H1 (cell line): ENCODE measurements at regions not wholly inside any gene's neighbourhood (a gene's known extent, or its start where the extent isn't known, plus 50 kb on each side); places are given as distances from the start of the nearest gene placed in this dataset.
A peak's percentile ranks its signal among the peaks of the same experiment; 100 is the strongest.

Experiments
- CTCF ChIA-PET: fragments of 300-600 bp; sonication (Branson Sonifier 250); formaldehyde crosslinking; loops from one replicate; lab custom pipeline; 2021; ENCODE audit not compliant: partially characterized antibody; lab: Charles Lee
- POLR2A ChIA-PET: fragments of 300-600 bp; sonication (Branson Sonifier 250); formaldehyde crosslinking; loops from one replicate; lab custom pipeline; 2021; ENCODE audit warnings: inconsistent platforms; ENCODE audit not compliant: partially characterized antibody; lab: Charles Lee
- DNase-seq, 2 experiments: peaks; one replicate each; pipeline versions ENCODE4 v3.0.0 to v3.0.0-alpha.2; 2010 to 2022; ENCODE audit warnings: low spot score in 2 of 2, low read depth in 1 of 2, mixed read lengths in 1 of 2
- FAIRE-seq: peaks from 2 replicates; lab custom pipeline; 2011; peaks lifted over from hg19 to GRCh38; lab: Jason Lieb, UNC
- H2AFZ ChIP-seq: 2 replicates; pipeline ENCODE4 v1.8.1; 2012; ENCODE audit warnings: low read length, inconsistent platforms
- H2AK5ac ChIP-seq: 2 replicates; pipeline ENCODE4 v1.6.1; 2013; ENCODE audit warnings: low read depth, low read length
- H2BK120ac ChIP-seq: replicated peaks from 2 replicates; pipeline ENCODE3; 2013; ENCODE audit warnings: low read depth, low read length, inconsistent platforms
- H2BK12ac ChIP-seq: 2 replicates; pipeline ENCODE4 v1.6.1; 2013; ENCODE audit warnings: low read depth, low read length
- H2BK15ac ChIP-seq: 2 replicates; pipeline ENCODE4 v1.6.1; 2013; ENCODE audit warnings: low read length
- H2BK20ac ChIP-seq: 2 replicates; pipeline ENCODE4 v1.6.1; 2013; ENCODE audit warnings: low read length
- H2BK5ac ChIP-seq: 2 replicates; pipeline ENCODE4 v1.6.1; 2013; ENCODE audit warnings: low read depth, low read length
- H3K14ac ChIP-seq: 2 replicates; pipeline ENCODE4 v1.6.1; 2013; ENCODE audit warnings: inconsistent platforms; ENCODE audit not compliant: insufficient read length
- H3K18ac ChIP-seq: 2 replicates; pipeline ENCODE4 v1.6.1; 2013; ENCODE audit warnings: low read length; ENCODE audit errors: extremely low read depth
- H3K23ac ChIP-seq: 2 replicates; pipeline ENCODE4 v1.6.1; 2013; ENCODE audit warnings: inconsistent platforms; ENCODE audit not compliant: insufficient read length
- H3K23me2 ChIP-seq: 2 replicates; pipeline ENCODE4 v1.6.1; 2013; ENCODE audit warnings: low read depth, low read length
- H3K27ac ChIP-seq: 2 replicates; pipeline ENCODE4 v1.6.1; 2011; ENCODE audit warnings: low read depth, low read length, inconsistent platforms
- H3K27me3 ChIP-seq, 4 experiments: replicated peaks in 1 of 4; 1 replicate in 1 of 4; 2 replicates in 3 of 4; pipeline versions ENCODE4 v1.6.1 to v1.8.1; 2011 to 2013; ENCODE audit warnings: low read length in 3 of 4, mild to moderate bottlenecking in 3 of 4, inconsistent platforms in 2 of 4, mixed read lengths in 2 of 4, moderate library complexity in 1 of 4; ENCODE audit not compliant: control insufficient read depth in 3 of 4, insufficient read depth in 3 of 4; ENCODE audit errors: extremely low read depth in 1 of 4
- H3K36me3 ChIP-seq, 4 experiments: 2 replicates each; pipeline versions ENCODE4 v1.6.1 to v1.8.1; 2011 to 2013; ENCODE audit warnings: mild to moderate bottlenecking in 4 of 4, low read length in 3 of 4, moderate library complexity in 2 of 4, control low read depth in 1 of 4, inconsistent platforms in 1 of 4; ENCODE audit not compliant: insufficient read depth in 4 of 4, control insufficient read depth in 2 of 4
- H3K4ac ChIP-seq: replicated peaks from 2 replicates; pipeline ENCODE3; 2013; ENCODE audit warnings: low read length, low read depth, mixed read lengths, inconsistent platforms; ENCODE audit not compliant: insufficient read length
- H3K4me1 ChIP-seq, 4 experiments: replicated peaks in 1 of 4; 1 replicate in 1 of 4; 2 replicates in 3 of 4; pipeline versions ENCODE4 v1.6.1 to v1.8.1; 2011 to 2013; ENCODE audit warnings: low read length in 3 of 4, inconsistent platforms in 2 of 4, mixed read lengths in 1 of 4; ENCODE audit not compliant: insufficient read depth in 4 of 4, control insufficient read depth in 3 of 4
- H3K4me2 ChIP-seq, 2 experiments: 2 replicates each; pipeline versions ENCODE4 v1.6.1 to v1.8.1; 2011 to 2013; ENCODE audit warnings: low read depth in 2 of 2, low read length in 2 of 2, control low read depth in 1 of 2, inconsistent platforms in 1 of 2, mild to moderate bottlenecking in 1 of 2; ENCODE audit not compliant: insufficient read depth in 1 of 2
- H3K4me3 ChIP-seq, 4 experiments: fragments of 200-600, 300-600 bp in 1 of 4; sonication (generic), shearing (Covaris generic), sonication (Bioruptor Twin) in 1 of 4; 2 replicates each; pipeline versions ENCODE4 v1.5.1 to v1.8.1; 2011 to 2016; ENCODE audit warnings: low read length in 4 of 4, low read depth in 3 of 4, control low read depth in 2 of 4, inconsistent platforms in 2 of 4, mild to moderate bottlenecking in 2 of 4, mixed read lengths in 1 of 4, moderate library complexity in 1 of 4; ENCODE audit not compliant: insufficient read depth in 2 of 4; ENCODE audit errors: extremely low read depth in 1 of 4
- H3K56ac ChIP-seq: replicated peaks from 2 replicates; pipeline ENCODE3; 2013; ENCODE audit warnings: low read depth, mild to moderate bottlenecking, mixed read lengths, low read length, inconsistent platforms; ENCODE audit not compliant: insufficient read length
- H3K79me1 ChIP-seq: 2 replicates; pipeline ENCODE4 v1.6.1; 2013; ENCODE audit warnings: low read depth, low read length, control low read depth
- H3K79me2 ChIP-seq, 2 experiments: 2 replicates each; pipeline versions ENCODE4 v1.6.1 to v1.8.1; 2012 to 2013; ENCODE audit warnings: low read length in 2 of 2, mild to moderate bottlenecking in 2 of 2, inconsistent platforms in 1 of 2; ENCODE audit not compliant: insufficient read depth in 2 of 2, control insufficient read depth in 1 of 2
- H3K9ac ChIP-seq, 4 experiments: replicated peaks in 1 of 4; 1 replicate in 1 of 4; 2 replicates in 3 of 4; pipeline versions ENCODE4 v1.6.1 to v1.8.1; 2011 to 2013; ENCODE audit warnings: low read depth in 3 of 4, low read length in 3 of 4, control low read depth in 2 of 4, mild to moderate bottlenecking in 2 of 4, moderate library complexity in 2 of 4, inconsistent platforms in 1 of 4; ENCODE audit errors: extremely low read depth in 1 of 4
- H3K9me3 ChIP-seq, 2 experiments: 2 replicates each; pipeline versions ENCODE4 v1.6.1 to v1.8.1; 2012 to 2013; ENCODE audit warnings: mild to moderate bottlenecking in 2 of 2, moderate library complexity in 2 of 2, control low read depth in 1 of 2, inconsistent platforms in 1 of 2, low read depth in 1 of 2, low read length in 1 of 2, mixed read lengths in 1 of 2; ENCODE audit not compliant: insufficient read depth in 2 of 2
- H4K20me1 ChIP-seq, 2 experiments: replicated peaks in 1 of 2; 2 replicates each; pipeline versions ENCODE3 to v1.8.1; 2011 to 2013; ENCODE audit warnings: inconsistent platforms in 2 of 2, low read length in 2 of 2, mild to moderate bottlenecking in 1 of 2; ENCODE audit not compliant: insufficient read depth in 2 of 2, control insufficient read depth in 1 of 2
- H4K5ac ChIP-seq: 2 replicates; pipeline ENCODE4 v1.6.1; 2013; ENCODE audit warnings: low read length, low read depth, mixed read lengths, inconsistent platforms; ENCODE audit not compliant: insufficient read length
- H4K8ac ChIP-seq: 2 replicates; pipeline ENCODE4 v1.8.0; 2013; ENCODE audit warnings: mild to moderate bottlenecking, moderate library complexity, low read length, inconsistent platforms; ENCODE audit not compliant: insufficient read depth; ENCODE audit errors: extremely low read depth
- H4K91ac ChIP-seq: replicated peaks from 2 replicates; pipeline ENCODE3; 2013; ENCODE audit warnings: low read length, mixed read lengths, inconsistent platforms; ENCODE audit not compliant: insufficient read length
- CTBP2 ChIP-seq: IDR thresholded peaks from 2 replicates; pipeline ENCODE4 v1.7.0; 2011; ENCODE audit warnings: borderline replicate concordance, mild to moderate bottlenecking, moderate library complexity, mixed read lengths, low read length; ENCODE audit not compliant: insufficient read depth, insufficient read length
- EZH2 ChIP-seq: fragments of 200-600 bp; sonication (generic); IDR thresholded peaks from 2 replicates; pipeline ENCODE4 v1.7.1; 2012; ENCODE audit warnings: low read depth, mild to moderate bottlenecking, moderate library complexity, low read length, inconsistent platforms; ENCODE audit not compliant: severe bottlenecking
- KDM5A ChIP-seq: fragments of 200-600 bp; IDR thresholded peaks from 2 replicates; pipeline ENCODE4 v1.7.1; 2012; ENCODE audit warnings: mild to moderate bottlenecking, low read length, inconsistent platforms, mixed read lengths
- MAFK ChIP-seq: IDR thresholded peaks from 2 replicates; pipeline ENCODE4 v1.6.1; 2012; ENCODE audit warnings: low read depth, mild to moderate bottlenecking, improper control_type of control experiment, low read length
- NANOG ChIP-seq: IDR thresholded peaks from 2 replicates; pipeline ENCODE4 v1.6.1; 2011; ENCODE audit warnings: low read length, low read depth, mild to moderate bottlenecking, inconsistent platforms; ENCODE audit not compliant: insufficient read depth, poor library complexity, severe bottlenecking
- PHF8 ChIP-seq: fragments of 200-600 bp; sonication (generic); conservative IDR thresholded peaks from 2 replicates; pipeline ENCODE4 v1.7.1; 2012; ENCODE audit warnings: low read depth, mild to moderate bottlenecking, inconsistent platforms, low read length, moderate library complexity
- POLR2AphosphoS5 ChIP-seq: IDR thresholded peaks from 2 replicates; pipeline ENCODE4 v1.6.1; 2011; ENCODE audit warnings: low read depth, low read length
- SIN3A ChIP-seq, 2 experiments: IDR thresholded peaks in 1 of 2; conservative IDR thresholded peaks in 1 of 2; 2 replicates each; pipeline ENCODE4 v1.6.1; 2011 to 2012; ENCODE audit warnings: low read length in 2 of 2, improper control_type of control experiment in 1 of 2, low read depth in 1 of 2, mild to moderate bottlenecking in 1 of 2
- SP1 ChIP-seq: IDR thresholded peaks from 2 replicates; pipeline ENCODE4 v1.6.1; 2011; ENCODE audit warnings: low read depth, low read length
- TAF1 ChIP-seq: IDR thresholded peaks from 2 replicates; pipeline ENCODE4 v1.6.1; 2011; ENCODE audit warnings: mild to moderate bottlenecking, low read depth, low read length
- TAF7 ChIP-seq: optimal IDR thresholded peaks from 2 replicates; pipeline ENCODE3; 2011; ENCODE audit warnings: low read depth, mild to moderate bottlenecking, inconsistent platforms, low read length, moderate library complexity, borderline replicate concordance
- TBP ChIP-seq: IDR thresholded peaks from 2 replicates; pipeline ENCODE4 v1.6.1; 2011; ENCODE audit warnings: low read depth, low read length, improper control_type of control experiment
- TCF12 ChIP-seq: IDR thresholded peaks from 2 replicates; pipeline ENCODE4 v1.6.1; 2011; ENCODE audit warnings: low read depth, mild to moderate bottlenecking, low read length
- YY1 ChIP-seq: IDR thresholded peaks from 2 replicates; pipeline ENCODE4 v1.6.1; 2011; ENCODE audit warnings: low read depth, mild to moderate bottlenecking, low read length
- WGBS, 2 experiments: shearing (Covaris generic) in 1 of 2; methylation state at CpG; one replicate each; pipeline versions ENCODE4 v1.1.6 to v1.1.7; 2013 to 2015; ENCODE audit warnings: low lambda C conversion rate in 2 of 2, mixed read lengths in 2 of 2, inconsistent platforms in 1 of 2, low coverage in 1 of 2, missing lambda C conversion rate in 1 of 2; ENCODE audit not compliant: insufficient replicate concordance in 2 of 2, insufficient coverage in 1 of 2, insufficient read length in 1 of 2; ENCODE audit errors: extremely low coverage in 1 of 2, missing lambda C conversion rate in 1 of 2; 5-methylcytosine and 5-hydroxymethylcytosine counted together

DNA sequence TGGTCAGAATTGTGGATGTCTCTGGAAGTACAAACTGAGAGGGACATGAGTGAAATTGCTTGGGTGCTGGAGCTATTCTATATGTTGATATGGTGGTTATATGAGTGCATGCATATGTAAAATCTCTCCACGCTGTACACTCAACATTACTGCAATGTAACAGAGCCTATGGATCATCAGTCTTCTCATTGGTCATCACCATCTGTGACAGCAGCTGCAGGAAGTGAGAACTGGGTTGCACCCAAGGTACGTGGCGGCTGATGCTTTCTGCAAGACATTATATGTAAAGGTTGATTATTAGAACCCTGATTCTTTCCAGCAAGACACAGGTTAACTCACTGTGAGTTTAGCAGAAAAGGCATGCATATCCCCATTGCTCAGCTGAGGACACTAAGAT, 387.1 kb downstream of the OMA1 start:
- H3K9me3 ChIP-seq = no peaks in the 10 kb centered on the region
- no peak overlapping the region for H2BK12ac ChIP-seq
- DNase-seq = no peak
- CTCF ChIA-PET = interaction anchor here (0.6 to 1.6 kb wide), 9 partner anchors 71 to 389 kb away, joined by 3 to 5 read pairs (median 3); no protein-coding TSS in a partner anchor
- no peak for TF ChIP-seq SP1
- TF ChIP-seq TAF1 = no peak
- no peak for TF ChIP-seq EZH2
- no peak for TF ChIP-seq SIN3A (conservative IDR thresholded peaks at IDR 0.05 in 1 of 2, IDR thresholded peaks at IDR 0.05 in 1 of 2; ENCODE audit: low read depth in 1 of 2, low read length in 2 of 2)
- no peak for TF ChIP-seq KDM5A
- no peak for TF ChIP-seq TAF7
- TF ChIP-seq POLR2AphosphoS5 = no peak
- TF ChIP-seq TBP = no peak
- TF ChIP-seq NANOG = no peak
- TF ChIP-seq MAFK = no peak
- no peak for TF ChIP-seq TCF12
- TF ChIP-seq PHF8 = no peak
- no peak for TF ChIP-seq YY1
- no peak for TF ChIP-seq CTBP2
- TF ChIP-seq, all 59 proteins: peak for 0
- Histone ChIP-seq H3K14ac (no peak overlapping the region), H2BK20ac (no peak overlapping the region), H3K4ac (no peak overlapping the region), H3K79me1 (no peaks in the 10 kb centered on the region), H3K27me3 (no peaks in the 10 kb centered on the region), H3K4me2 (no peak overlapping the region), H4K20me1 (no peaks in the 10 kb centered on the region), H3K9ac (no peak overlapping the region), H2AFZ (no peak overlapping the region), H3K36me3 (no peaks in the 10 kb centered on the region), H2BK15ac (no peak overlapping the region), H3K23me2 (no peaks in the 10 kb centered on the region), H2BK5ac (no peak overlapping the region), H3K23ac (no peak overlapping the region), H3K18ac (no peak overlapping the region; the same call in 1 of the 2 replicates), H3K56ac (no peak overlapping the region), H2BK120ac (no peak overlapping the region), H4K5ac (no peak overlapping the region), H2AK5ac (no peak overlapping the region), H4K8ac (no peak overlapping the region), H3K79me2 (no peaks in the 10 kb centered on the region), H4K91ac (peak overlapping the region; percentile 32), H3K4me3 (no peak overlapping the region), H3K27ac (no peak overlapping the region), H3K4me1 (peaks cover 4 to 22% (median 12%) of the 10 kb centered on the region in 4 experiments; a peak in 6 of 7 replicates)
- 86% methylated on average over 3 of the region's 3 CpGs; no CpG with 5 or more reads in 1 of the 2 experiments for WGBS, 2 experiments
- POLR2A ChIA-PET = no interaction called here
- FAIRE-seq = no peak
